ENCODE measurements at regions not wholly inside any gene's neighbourhood (a gene's known extent, or its start where the extent isn't known, plus 50 kb on each side); places are given as distances from the start of the nearest gene placed in this dataset.

GRCh38 chr15:46127361-46127874 is 492.6 kb downstream of the SQOR start:
- no TSS peak for BruUV-seq (replicated peaks)
- Mint-ChIP-seq H3K4me3 (ENCODE audit: low read depth, unreplicated experiment) (no peak overlapping the region), H3K36me3 (ENCODE audit: insufficient read depth, unreplicated experiment) (no peaks in the 10 kb centered on the region), H3K9me3 (ENCODE audit: low read depth, unreplicated experiment) (peaks cover 8% of the 10 kb centered on the region), H3K27me3 (ENCODE audit: unreplicated experiment) (no peaks in the 10 kb centered on the region), H3K4me1 (ENCODE audit: low read depth, unreplicated experiment) (no peaks in the 10 kb centered on the region), H3K27ac (ENCODE audit: unreplicated experiment) (no peak overlapping the region)
- TF ChIP-seq CTCF (IDR thresholded peaks at IDR 0.05; ENCODE audit: unreplicated experiment) = no peak
- DNase-seq = no peak
- intact Hi-C loops (cut with micrococcal nuclease; ENCODE audit: unreplicated experiment) = no loop called here
- CTCF ChIA-PET = no interaction called here

GRCh38 chr15:46129145-46129544 is 494.3 kb downstream of the SQOR start:
- CTCF ChIA-PET = no interaction called here
- Mint-ChIP-seq H3K27ac (ENCODE audit: unreplicated experiment) (no peak overlapping the region), H3K4me1 (ENCODE audit: low read depth, unreplicated experiment) (no peaks in the 10 kb centered on the region), H3K9me3 (ENCODE audit: low read depth, unreplicated experiment) (peaks cover 5% of the 10 kb centered on the region), H3K27me3 (ENCODE audit: unreplicated experiment) (no peaks in the 10 kb centered on the region), H3K4me3 (ENCODE audit: low read depth, unreplicated experiment) (no peak overlapping the region), H3K36me3 (ENCODE audit: insufficient read depth, unreplicated experiment) (no peaks in the 10 kb centered on the region)
- intact Hi-C loops (cut with micrococcal nuclease; ENCODE audit: unreplicated experiment) = no loop called here
- no peak for TF ChIP-seq CTCF (IDR thresholded peaks at IDR 0.05; ENCODE audit: unreplicated experiment)
- no TSS peak for BruUV-seq (replicated peaks)
- no peak for DNase-seq

GRCh38 chr15:46131876-46132275 is 497.0 kb downstream of the SQOR start:
- no peak for DNase-seq
- no TSS peak for BruUV-seq (replicated peaks)
- Mint-ChIP-seq H3K9me3 (ENCODE audit: low read depth, unreplicated experiment) (peaks cover 7% of the 10 kb centered on the region), H3K4me1 (ENCODE audit: low read depth, unreplicated experiment) (no peaks in the 10 kb centered on the region), H3K4me3 (ENCODE audit: low read depth, unreplicated experiment) (no peak overlapping the region), H3K27me3 (ENCODE audit: unreplicated experiment) (no peaks in the 10 kb centered on the region), H3K27ac (ENCODE audit: unreplicated experiment) (no peak overlapping the region), H3K36me3 (ENCODE audit: insufficient read depth, unreplicated experiment) (no peaks in the 10 kb centered on the region)
- intact Hi-C loops (cut with micrococcal nuclease; ENCODE audit: unreplicated experiment) = no loop called here
- CTCF ChIA-PET = no interaction called here
- no peak for TF ChIP-seq CTCF (IDR thresholded peaks at IDR 0.05; ENCODE audit: unreplicated experiment)

- H3K9me3 Mint-ChIP-seq (ENCODE audit: low read depth, unreplicated experiment) = peaks cover 2% of the 10 kb centered on the region
- H3K27ac Mint-ChIP-seq (ENCODE audit: unreplicated experiment) = no peak overlapping the region
- no peaks in the 10 kb centered on the region for H3K4me1 Mint-ChIP-seq (ENCODE audit: low read depth, unreplicated experiment)
- TF ChIP-seq CTCF (IDR thresholded peaks at IDR 0.05; ENCODE audit: unreplicated experiment) = no peak
- intact Hi-C loops (cut with micrococcal nuclease; ENCODE audit: unreplicated experiment) = no loop called here
- H3K27me3 Mint-ChIP-seq (ENCODE audit: unreplicated experiment) = no peaks in the 10 kb centered on the region
- CTCF ChIA-PET = no interaction called here
- H3K36me3 Mint-ChIP-seq (ENCODE audit: insufficient read depth, unreplicated experiment) = no peaks in the 10 kb centered on the region
- DNase-seq = no peak
- H3K4me3 Mint-ChIP-seq (ENCODE audit: low read depth, unreplicated experiment) = no peak overlapping the region
- BruUV-seq (replicated peaks) = no TSS peak
These were observed 502.6 kb downstream of the SQOR start for GRCh38 chr15:46137443-46137842.
